GM23338 (cell line): ENCODE measurements at regions not wholly inside any gene's neighbourhood (a gene's known extent, or its start where the extent isn't known, plus 50 kb on each side); places are given as distances from the start of the nearest gene placed in this dataset.

ENCODE experiments used
- EZH2 ChIP-seq: fragments of 200-600 bp; sonication (generic); IDR thresholded peaks from one replicate; pipeline ENCODE4 v1.8.0; 2017; ENCODE audit warnings: antibody characterized with exemption, mild to moderate bottlenecking, low read depth; ENCODE audit not compliant: unreplicated experiment
- EZH2phosphoT487 ChIP-seq: fragments of 200-600 bp; sonication (generic); IDR thresholded peaks from one replicate; pipeline ENCODE4 v1.8.1; 2018; ENCODE audit warnings: antibody characterized with exemption; ENCODE audit not compliant: unreplicated experiment
- JUNB ChIP-seq: IDR thresholded peaks from one replicate; pipeline ENCODE4 v1.6.1; 2016; ENCODE audit warnings: antibody characterized with exemption; ENCODE audit not compliant: unreplicated experiment
- NANOG ChIP-seq: IDR thresholded peaks from 2 replicates; pipeline ENCODE4 v1.6.1; 2016; ENCODE audit warnings: antibody characterized with exemption, borderline replicate concordance
- POLR2AphosphoS5 ChIP-seq: IDR thresholded peaks from 2 replicates; pipeline ENCODE4 v1.6.1; 2016; ENCODE audit warnings: antibody characterized with exemption, low read depth
- STAT1 ChIP-seq: IDR thresholded peaks from one replicate; pipeline ENCODE4 v1.6.1; 2016; ENCODE audit warnings: antibody characterized with exemption; ENCODE audit not compliant: unreplicated experiment
- ZNF114 ChIP-seq: fragments of 250-450 bp; sonication (Bioruptor Pico); IDR thresholded peaks from 2 replicates; pipeline ENCODE4 v1.5.0; 2020; ENCODE audit warnings: mild to moderate bottlenecking, moderate library complexity
- TF ChIP-seq, protein P1 (sequence below), 2 experiments: fragments of 200-600 bp in 1 of 2; sonication (generic) in 1 of 2; conservative IDR thresholded peaks; 2 replicates each; pipeline versions ENCODE4 v1.5.1 to v1.6.1; 2016 to 2017; ENCODE audit warnings: antibody characterized with exemption in 2 of 2, low read depth in 2 of 2, mild to moderate bottlenecking in 2 of 2, moderate library complexity in 1 of 2
- TF ChIP-seq, protein P2 (sequence below): IDR thresholded peaks from one replicate; pipeline ENCODE4 v1.6.1; 2018; ENCODE audit warnings: antibody characterized with exemption; ENCODE audit not compliant: unreplicated experiment
- TF ChIP-seq, protein P3 (sequence below): IDR thresholded peaks from 2 replicates; pipeline ENCODE4 v1.6.1; 2016; ENCODE audit warnings: antibody characterized with exemption

DNA sequence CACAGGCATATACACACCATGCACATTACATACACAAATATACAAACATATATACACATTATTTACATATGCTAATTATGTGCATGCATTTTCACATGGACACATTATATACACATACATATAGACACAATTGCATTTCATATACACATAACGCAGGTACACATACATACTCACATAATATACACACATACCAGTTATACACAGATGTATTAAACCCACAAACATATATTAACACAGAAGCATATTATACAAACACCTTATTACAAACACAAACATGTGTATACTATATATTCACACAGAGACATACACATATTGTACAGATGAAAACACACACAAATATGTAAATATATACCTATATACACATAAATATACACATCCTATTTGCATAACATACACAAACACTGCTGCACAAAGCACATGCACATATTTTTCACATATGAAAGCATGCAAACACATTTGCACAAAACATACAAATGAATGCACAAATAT is 140.2 kb downstream of the VEGFA start:
- TF ChIP-seq, protein P1, sequence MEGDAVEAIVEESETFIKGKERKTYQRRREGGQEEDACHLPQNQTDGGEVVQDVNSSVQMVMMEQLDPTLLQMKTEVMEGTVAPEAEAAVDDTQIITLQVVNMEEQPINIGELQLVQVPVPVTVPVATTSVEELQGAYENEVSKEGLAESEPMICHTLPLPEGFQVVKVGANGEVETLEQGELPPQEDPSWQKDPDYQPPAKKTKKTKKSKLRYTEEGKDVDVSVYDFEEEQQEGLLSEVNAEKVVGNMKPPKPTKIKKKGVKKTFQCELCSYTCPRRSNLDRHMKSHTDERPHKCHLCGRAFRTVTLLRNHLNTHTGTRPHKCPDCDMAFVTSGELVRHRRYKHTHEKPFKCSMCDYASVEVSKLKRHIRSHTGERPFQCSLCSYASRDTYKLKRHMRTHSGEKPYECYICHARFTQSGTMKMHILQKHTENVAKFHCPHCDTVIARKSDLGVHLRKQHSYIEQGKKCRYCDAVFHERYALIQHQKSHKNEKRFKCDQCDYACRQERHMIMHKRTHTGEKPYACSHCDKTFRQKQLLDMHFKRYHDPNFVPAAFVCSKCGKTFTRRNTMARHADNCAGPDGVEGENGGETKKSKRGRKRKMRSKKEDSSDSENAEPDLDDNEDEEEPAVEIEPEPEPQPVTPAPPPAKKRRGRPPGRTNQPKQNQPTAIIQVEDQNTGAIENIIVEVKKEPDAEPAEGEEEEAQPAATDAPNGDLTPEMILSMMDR (conservative IDR thresholded peaks at IDR 0.05; ENCODE audit: low read depth in 2 of 2) = no peak
- TF ChIP-seq EZH2 (no peak), EZH2phosphoT487 (no peak), POLR2AphosphoS5 (no peak), STAT1 (no peak), NANOG (no peak), JUNB (no peak), ZNF114 (CRISPR knock-in tag) (no peak)
- TF ChIP-seq, protein P2, sequence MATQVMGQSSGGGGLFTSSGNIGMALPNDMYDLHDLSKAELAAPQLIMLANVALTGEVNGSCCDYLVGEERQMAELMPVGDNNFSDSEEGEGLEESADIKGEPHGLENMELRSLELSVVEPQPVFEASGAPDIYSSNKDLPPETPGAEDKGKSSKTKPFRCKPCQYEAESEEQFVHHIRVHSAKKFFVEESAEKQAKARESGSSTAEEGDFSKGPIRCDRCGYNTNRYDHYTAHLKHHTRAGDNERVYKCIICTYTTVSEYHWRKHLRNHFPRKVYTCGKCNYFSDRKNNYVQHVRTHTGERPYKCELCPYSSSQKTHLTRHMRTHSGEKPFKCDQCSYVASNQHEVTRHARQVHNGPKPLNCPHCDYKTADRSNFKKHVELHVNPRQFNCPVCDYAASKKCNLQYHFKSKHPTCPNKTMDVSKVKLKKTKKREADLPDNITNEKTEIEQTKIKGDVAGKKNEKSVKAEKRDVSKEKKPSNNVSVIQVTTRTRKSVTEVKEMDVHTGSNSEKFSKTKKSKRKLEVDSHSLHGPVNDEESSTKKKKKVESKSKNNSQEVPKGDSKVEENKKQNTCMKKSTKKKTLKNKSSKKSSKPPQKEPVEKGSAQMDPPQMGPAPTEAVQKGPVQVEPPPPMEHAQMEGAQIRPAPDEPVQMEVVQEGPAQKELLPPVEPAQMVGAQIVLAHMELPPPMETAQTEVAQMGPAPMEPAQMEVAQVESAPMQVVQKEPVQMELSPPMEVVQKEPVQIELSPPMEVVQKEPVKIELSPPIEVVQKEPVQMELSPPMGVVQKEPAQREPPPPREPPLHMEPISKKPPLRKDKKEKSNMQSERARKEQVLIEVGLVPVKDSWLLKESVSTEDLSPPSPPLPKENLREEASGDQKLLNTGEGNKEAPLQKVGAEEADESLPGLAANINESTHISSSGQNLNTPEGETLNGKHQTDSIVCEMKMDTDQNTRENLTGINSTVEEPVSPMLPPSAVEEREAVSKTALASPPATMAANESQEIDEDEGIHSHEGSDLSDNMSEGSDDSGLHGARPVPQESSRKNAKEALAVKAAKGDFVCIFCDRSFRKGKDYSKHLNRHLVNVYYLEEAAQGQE = no peak
- TF ChIP-seq, protein P3, sequence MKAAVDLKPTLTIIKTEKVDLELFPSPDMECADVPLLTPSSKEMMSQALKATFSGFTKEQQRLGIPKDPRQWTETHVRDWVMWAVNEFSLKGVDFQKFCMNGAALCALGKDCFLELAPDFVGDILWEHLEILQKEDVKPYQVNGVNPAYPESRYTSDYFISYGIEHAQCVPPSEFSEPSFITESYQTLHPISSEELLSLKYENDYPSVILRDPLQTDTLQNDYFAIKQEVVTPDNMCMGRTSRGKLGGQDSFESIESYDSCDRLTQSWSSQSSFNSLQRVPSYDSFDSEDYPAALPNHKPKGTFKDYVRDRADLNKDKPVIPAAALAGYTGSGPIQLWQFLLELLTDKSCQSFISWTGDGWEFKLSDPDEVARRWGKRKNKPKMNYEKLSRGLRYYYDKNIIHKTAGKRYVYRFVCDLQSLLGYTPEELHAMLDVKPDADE = no peak
